ENCODE measurements at regions not wholly inside any gene's neighbourhood (a gene's known extent, or its start where the extent isn't known, plus 50 kb on each side); places are given as distances from the start of the nearest gene placed in this dataset.
"Not testable (repeated sequence)": the region's sequence is repeated elsewhere in the genome, so short reads cannot be mapped to it uniquely, and the experiment has no call there.

DNA sequence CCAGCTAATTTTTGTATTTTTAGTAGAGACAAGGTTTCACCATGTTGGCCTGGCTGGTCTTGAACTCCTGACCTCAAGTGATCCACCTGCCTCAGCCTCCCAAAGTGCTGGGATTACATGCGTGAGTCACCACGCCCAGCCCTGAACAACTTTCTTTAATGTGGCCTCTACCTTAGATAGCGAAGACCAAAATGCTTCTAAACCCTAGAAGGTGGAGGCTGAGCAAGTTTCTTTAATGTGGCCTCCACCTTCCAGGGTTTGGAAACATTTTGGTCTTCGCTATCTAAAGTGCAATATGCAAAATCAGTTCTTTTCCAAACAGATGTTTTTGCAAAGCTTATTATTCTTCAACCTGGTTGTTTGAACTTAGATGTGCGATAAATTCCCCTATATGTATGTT is 70.5 kb upstream of the ITGB1 start:
- TF ChIP-seq, protein P1, sequence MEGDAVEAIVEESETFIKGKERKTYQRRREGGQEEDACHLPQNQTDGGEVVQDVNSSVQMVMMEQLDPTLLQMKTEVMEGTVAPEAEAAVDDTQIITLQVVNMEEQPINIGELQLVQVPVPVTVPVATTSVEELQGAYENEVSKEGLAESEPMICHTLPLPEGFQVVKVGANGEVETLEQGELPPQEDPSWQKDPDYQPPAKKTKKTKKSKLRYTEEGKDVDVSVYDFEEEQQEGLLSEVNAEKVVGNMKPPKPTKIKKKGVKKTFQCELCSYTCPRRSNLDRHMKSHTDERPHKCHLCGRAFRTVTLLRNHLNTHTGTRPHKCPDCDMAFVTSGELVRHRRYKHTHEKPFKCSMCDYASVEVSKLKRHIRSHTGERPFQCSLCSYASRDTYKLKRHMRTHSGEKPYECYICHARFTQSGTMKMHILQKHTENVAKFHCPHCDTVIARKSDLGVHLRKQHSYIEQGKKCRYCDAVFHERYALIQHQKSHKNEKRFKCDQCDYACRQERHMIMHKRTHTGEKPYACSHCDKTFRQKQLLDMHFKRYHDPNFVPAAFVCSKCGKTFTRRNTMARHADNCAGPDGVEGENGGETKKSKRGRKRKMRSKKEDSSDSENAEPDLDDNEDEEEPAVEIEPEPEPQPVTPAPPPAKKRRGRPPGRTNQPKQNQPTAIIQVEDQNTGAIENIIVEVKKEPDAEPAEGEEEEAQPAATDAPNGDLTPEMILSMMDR (IDR thresholded peaks at IDR 0.05; ENCODE audit: insufficient read depth, low read length, poor library complexity, severe bottlenecking): not testable (repeated sequence)
- TF ChIP-seq EZH2phosphoT487 (conservative IDR thresholded peaks at IDR 0.05; ENCODE audit: low read length): not testable (repeated sequence)

All from SU-DHL-6 (cell line).